ENCODE measurements at regions not wholly inside any gene's neighbourhood (a gene's known extent, or its start where the extent isn't known, plus 50 kb on each side); places are given as distances from the start of the nearest gene placed in this dataset.

- ChIA-PET CTCF (no interaction called here), POLR2A (no interaction called here)
- ATAC-seq = no peak
- Histone ChIP-seq H3K9me3 (ENCODE audit: control insufficient read depth, insufficient read depth, low read depth, low read length) (no peaks in the 10 kb centered on the region), H3K36me3 (ENCODE audit: control insufficient read depth, insufficient read depth, low read length) (no peaks in the 10 kb centered on the region), H3K27me3 (ENCODE audit: control insufficient read depth, insufficient read depth, low read length) (peaks cover 4% of the 10 kb centered on the region), H3K4me3 (ENCODE audit: low read depth in 2 of 2, low read length in 2 of 2) (no peak overlapping the region), H3K27ac (ENCODE audit: low read length) (no peak overlapping the region), H3K4me1 (ENCODE audit: control insufficient read depth, insufficient read depth, low read length) (no peaks in the 10 kb centered on the region)
- intact Hi-C loops (cut with micrococcal nuclease; ENCODE audit: unreplicated experiment) = no loop called here
- no peak for DNase-seq (ENCODE audit: low read depth, low spot score)
- TF ChIP-seq SIN3A (IDR thresholded peaks at IDR 0.05; ENCODE audit: borderline replicate concordance, insufficient read depth, low read depth, low read length) = no peak
- no peak for TF ChIP-seq POLR2AphosphoS5 (IDR thresholded peaks at IDR 0.05; ENCODE audit: low read depth, low read length)
- TF ChIP-seq REST (IDR thresholded peaks at IDR 0.05; ENCODE audit: insufficient read depth in 1 of 2, low read depth in 2 of 2, low read length in 1 of 2) = no peak
- no peak for TF ChIP-seq CTCF (IDR thresholded peaks at IDR 0.05)
- TF ChIP-seq TCF7L2 (IDR thresholded peaks at IDR 0.05; ENCODE audit: low read depth, low read length) = no peak
- in situ Hi-C loops (cut with HindIII; ENCODE audit: low pct_unique_long_range_greater_than_20kb, low sequenced_read_pairs) = no loop called here
- no TSS peak for BruUV-seq (replicated peaks)
Measured at GRCh38 chr6:165968408-165968807, 199.2 kb downstream of the TBXT start.

DNA sequence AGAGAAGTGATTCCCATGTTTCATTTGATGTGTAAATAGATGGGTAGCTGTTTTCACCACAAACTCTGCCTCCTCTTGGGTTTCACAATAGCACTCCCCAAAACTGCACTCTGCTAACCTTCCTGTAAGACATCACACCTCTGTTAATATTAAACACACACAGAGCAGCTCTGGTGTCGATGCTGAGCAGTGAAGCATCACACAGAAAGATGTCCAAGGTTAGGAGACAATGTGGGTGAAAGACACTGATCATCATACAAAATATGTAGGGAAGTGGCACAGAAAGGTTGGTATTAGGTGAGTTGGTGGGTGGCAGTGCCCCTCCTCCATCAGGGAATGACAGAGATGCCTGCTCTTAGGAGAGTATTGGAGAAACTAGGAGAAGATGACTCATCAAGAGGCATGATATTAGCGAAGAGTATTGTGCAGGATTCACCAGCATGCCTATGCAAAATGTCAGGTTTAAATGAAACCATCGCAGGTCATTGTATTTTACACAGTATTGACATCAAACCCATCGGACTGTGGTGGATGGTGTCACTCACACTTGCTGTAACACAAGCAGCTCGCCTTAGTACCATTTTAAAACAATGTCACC is 199.7 kb downstream of the TBXT start:
- in situ Hi-C loops (cut with HindIII; ENCODE audit: low pct_unique_long_range_greater_than_20kb, low sequenced_read_pairs) = no loop called here
- Histone ChIP-seq H3K4me3 (ENCODE audit: low read depth in 2 of 2, low read length in 2 of 2) (no peak overlapping the region), H3K36me3 (ENCODE audit: control insufficient read depth, insufficient read depth, low read length) (no peaks in the 10 kb centered on the region), H3K27ac (ENCODE audit: low read length) (no peak overlapping the region), H3K9me3 (ENCODE audit: control insufficient read depth, insufficient read depth, low read depth, low read length) (no peaks in the 10 kb centered on the region), H3K27me3 (ENCODE audit: control insufficient read depth, insufficient read depth, low read length) (peaks cover 4% of the 10 kb centered on the region), H3K4me1 (ENCODE audit: control insufficient read depth, insufficient read depth, low read length) (no peaks in the 10 kb centered on the region)
- ATAC-seq (no peak), DNase-seq (ENCODE audit: low read depth, low spot score) (no peak)
- BruUV-seq (replicated peaks) = no TSS peak
- TF ChIP-seq CTCF (IDR thresholded peaks at IDR 0.05) = no peak
- no peak for TF ChIP-seq REST (IDR thresholded peaks at IDR 0.05; ENCODE audit: insufficient read depth in 1 of 2, low read depth in 2 of 2, low read length in 1 of 2)
- no peak for TF ChIP-seq SIN3A (IDR thresholded peaks at IDR 0.05; ENCODE audit: borderline replicate concordance, insufficient read depth, low read depth, low read length)
- no peak for TF ChIP-seq POLR2AphosphoS5 (IDR thresholded peaks at IDR 0.05; ENCODE audit: low read depth, low read length)
- no peak for TF ChIP-seq TCF7L2 (IDR thresholded peaks at IDR 0.05; ENCODE audit: low read depth, low read length)
- ChIA-PET POLR2A (no interaction called here), CTCF (no interaction called here)
- intact Hi-C loops (cut with micrococcal nuclease; ENCODE audit: unreplicated experiment) = no loop called here

Measured in Panc1 (cell line).